Caco-2 (cell line): ENCODE measurements at regions not wholly inside any gene's neighbourhood (a gene's known extent, or its start where the extent isn't known, plus 50 kb on each side); places are given as distances from the start of the nearest gene placed in this dataset.

Source experiments
- BruUV-seq: library from RNA; stranded (reverse); fragments of 400-500 nt; replicated peaks from 2 replicates; lab custom pipeline; 2021; lab: Mats Ljungman, UMichigan
- CTCF ChIA-PET: fragments of 300-600 bp; sonication (Branson Sonifier 250); formaldehyde crosslinking; loops from one replicate; lab custom pipeline; 2022; ENCODE audit warnings: antibody characterized with exemption; lab: Charles Lee
- POLR2A ChIA-PET: fragments of 300-600 bp; sonication (Branson Sonifier 250); formaldehyde crosslinking; loops from one replicate; lab custom pipeline; 2022; ENCODE audit warnings: antibody characterized with exemption; lab: Charles Lee
- DNase-seq, 2 experiments: peaks; one replicate each; pipeline versions ENCODE4 v3.0.0 to v3.0.0-alpha.2; 2020 to 2022
- H3K27me3 ChIP-seq: replicated peaks from 2 replicates; pipeline ENCODE4 v1.6.0; 2011; ENCODE audit warnings: low read length; ENCODE audit not compliant: control insufficient read depth, insufficient read depth
- H3K36me3 ChIP-seq: 2 replicates; pipeline ENCODE4 v1.5.1; 2011; ENCODE audit warnings: low read length; ENCODE audit not compliant: control insufficient read depth, insufficient read depth
- H3K4me1 ChIP-seq: fragments of 250-450 bp; sonication (Bioruptor Pico); 2 replicates; pipeline ENCODE4 v1.5.1; 2020; ENCODE audit warnings: mild to moderate bottlenecking
- H3K4me3 ChIP-seq: 2 replicates; pipeline ENCODE4 v1.5.1; 2011; ENCODE audit warnings: low read depth, mild to moderate bottlenecking, control low read depth, low read length
- H3K9me3 ChIP-seq: fragments of 250-450 bp; sonication (Bioruptor Pico); 2 replicates; pipeline ENCODE4 v1.5.1; 2020; ENCODE audit warnings: mild to moderate bottlenecking, moderate library complexity
- H3K27ac Mint-ChIP-seq: one replicate; pipeline ENCODE4 v1.8.0; 2022; ENCODE audit warnings: mixed read lengths; ENCODE audit not compliant: unreplicated experiment
- H3K27me3 Mint-ChIP-seq: one replicate; pipeline ENCODE4 v1.8.0; 2022; ENCODE audit warnings: mixed read lengths; ENCODE audit not compliant: insufficient read depth, unreplicated experiment
- H3K36me3 Mint-ChIP-seq: one replicate; pipeline ENCODE4 v1.8.0; 2022; ENCODE audit warnings: mild to moderate bottlenecking, mixed read lengths; ENCODE audit not compliant: insufficient read depth, unreplicated experiment
- H3K4me1 Mint-ChIP-seq: one replicate; pipeline ENCODE4 v1.8.0; 2022; ENCODE audit warnings: low read depth, mixed read lengths; ENCODE audit not compliant: unreplicated experiment
- H3K4me3 Mint-ChIP-seq: one replicate; pipeline ENCODE4 v1.8.0; 2022; ENCODE audit warnings: mild to moderate bottlenecking, moderate library complexity, mixed read lengths; ENCODE audit not compliant: unreplicated experiment
- H3K9me3 Mint-ChIP-seq: one replicate; pipeline ENCODE4 v1.8.0; 2022; ENCODE audit warnings: mixed read lengths; ENCODE audit not compliant: unreplicated experiment
- CTCF ChIP-seq, 2 experiments: fragments of 200-600 bp in 1 of 2; IDR thresholded peaks; 1 replicate in 1 of 2; 2 replicates in 1 of 2; pipeline versions ENCODE4 v1.5.1 to v1.8.0; 2011 to 2022; ENCODE audit warnings: antibody characterized with exemption in 1 of 2, control low read depth in 1 of 2, inconsistent platforms in 1 of 2, low read depth in 1 of 2, low read length in 1 of 2, mild to moderate bottlenecking in 1 of 2, moderate library complexity in 1 of 2; ENCODE audit not compliant: insufficient read depth in 1 of 2, severe bottlenecking in 1 of 2, unreplicated experiment in 1 of 2
- intact Hi-C: fragments of 100-400 bp; cut with micrococcal nuclease; formaldehyde crosslinking; loops from one replicate; pipeline ENCODE4 v1.10.0; 2022; ENCODE audit not compliant: unreplicated experiment

DNA sequence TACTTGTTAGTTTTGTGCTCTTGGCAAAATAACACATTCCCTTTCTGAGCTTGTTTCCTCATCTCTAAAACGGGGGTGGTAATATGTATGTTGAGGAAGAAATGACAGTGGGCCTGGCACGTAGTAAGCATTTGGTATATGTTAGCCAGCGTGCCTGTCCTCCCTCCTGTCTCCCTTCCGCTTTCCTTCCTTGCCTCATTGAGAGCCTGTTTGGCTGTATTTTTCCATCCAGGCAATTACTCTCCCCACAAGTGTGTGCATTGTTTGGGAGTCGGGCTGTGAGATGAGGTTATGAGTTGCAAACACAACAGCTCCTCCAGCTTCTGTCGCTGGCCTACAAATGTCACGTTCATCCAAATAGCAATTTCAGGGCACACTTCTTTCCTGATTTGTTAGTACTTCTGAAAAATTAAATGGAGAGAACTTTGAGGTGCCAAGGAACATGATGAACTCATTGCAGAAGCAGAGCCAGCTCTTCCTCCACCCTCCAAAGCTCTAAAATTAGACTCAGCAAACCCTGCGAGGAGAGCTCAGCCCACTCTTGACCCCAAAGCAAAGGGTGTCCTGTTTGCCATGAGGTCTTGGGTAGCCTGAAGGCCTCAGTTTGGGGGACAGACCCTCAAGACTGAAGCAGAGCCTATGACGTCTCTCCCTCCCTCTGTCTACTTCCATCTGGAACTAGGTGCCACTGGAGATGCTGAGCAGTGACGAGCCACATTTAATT, 50.7 kb upstream of the TOX2 start:
- POLR2A ChIA-PET: no interaction called here
- no peaks in the 10 kb centered on the region for H3K4me1 Mint-ChIP-seq
- no peaks in the 10 kb centered on the region for H3K4me1 ChIP-seq
- H3K27me3 ChIP-seq: no peaks in the 10 kb centered on the region
- BruUV-seq: no TSS peak
- H3K4me3 ChIP-seq: no peak overlapping the region
- CTCF ChIA-PET: interaction anchor here (1.2 kb wide), 1 partner anchor 24 kb away, joined by 3 read pairs; no protein-coding TSS in a partner anchor
- peaks cover 14% of the 10 kb centered on the region for H3K27me3 Mint-ChIP-seq
- H3K9me3 Mint-ChIP-seq: no peaks in the 10 kb centered on the region
- no peak for TF ChIP-seq CTCF (IDR thresholded peaks at IDR 0.05; ENCODE audit: insufficient read depth in 1 of 2, low read depth in 1 of 2, low read length in 1 of 2, severe bottlenecking in 1 of 2, unreplicated experiment in 1 of 2)
- H3K36me3 ChIP-seq: no peaks in the 10 kb centered on the region
- intact Hi-C loops: no loop called here
- no peak for DNase-seq
- no peaks in the 10 kb centered on the region for H3K9me3 ChIP-seq
- no peaks in the 10 kb centered on the region for H3K36me3 Mint-ChIP-seq
- H3K27ac Mint-ChIP-seq: no peak overlapping the region
- H3K4me3 Mint-ChIP-seq: no peak overlapping the region

DNA sequence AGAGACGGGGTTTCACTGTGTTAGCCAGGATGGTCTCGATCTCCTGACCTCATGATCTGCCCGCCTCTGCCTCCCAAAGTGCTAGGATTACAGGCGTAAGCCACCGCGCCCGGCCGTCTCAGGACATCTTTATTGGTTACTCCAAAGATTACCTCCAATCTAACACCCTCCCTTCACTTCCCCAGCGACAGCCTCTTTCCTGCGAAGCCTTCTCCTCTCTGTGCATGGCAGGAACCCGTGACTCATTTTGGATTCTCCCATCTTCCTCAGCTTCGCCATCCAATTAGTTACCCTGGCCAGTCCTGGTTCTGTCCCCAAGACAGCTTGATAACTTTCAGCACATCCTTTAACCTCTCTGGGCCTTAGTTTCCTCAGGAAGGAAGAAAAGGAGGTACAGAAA, 51.3 kb upstream of the TOX2 start:
- Histone ChIP-seq H3K27me3 (no peaks in the 10 kb centered on the region), H3K4me1 (no peaks in the 10 kb centered on the region), H3K4me3 (no peak overlapping the region), H3K9me3 (no peaks in the 10 kb centered on the region), H3K36me3 (no peaks in the 10 kb centered on the region)
- BruUV-seq: no TSS peak
- Mint-ChIP-seq H3K27ac (no peak overlapping the region), H3K27me3 (peaks cover 14% of the 10 kb centered on the region), H3K9me3 (no peaks in the 10 kb centered on the region), H3K4me1 (no peaks in the 10 kb centered on the region), H3K36me3 (no peaks in the 10 kb centered on the region), H3K4me3 (no peak overlapping the region)
- DNase-seq: no peak
- ChIA-PET POLR2A (no interaction called here), CTCF (interaction anchor here (1.2 kb wide), 1 partner anchor 24 kb away, joined by 3 read pairs; no protein-coding TSS in a partner anchor)
- intact Hi-C loops: no loop called here
- no peak for TF ChIP-seq CTCF (IDR thresholded peaks at IDR 0.05; ENCODE audit: insufficient read depth in 1 of 2, low read depth in 1 of 2, low read length in 1 of 2, severe bottlenecking in 1 of 2, unreplicated experiment in 1 of 2)

GRCh38 chr20:43862438-43862837, 52.2 kb upstream of the TOX2 start:
- Mint-ChIP-seq H3K27ac (no peak overlapping the region), H3K4me3 (no peak overlapping the region), H3K9me3 (no peaks in the 10 kb centered on the region), H3K36me3 (no peaks in the 10 kb centered on the region), H3K27me3 (peaks cover 19% of the 10 kb centered on the region), H3K4me1 (no peaks in the 10 kb centered on the region)
- TF ChIP-seq CTCF (IDR thresholded peaks at IDR 0.05; ENCODE audit: insufficient read depth in 1 of 2, low read depth in 1 of 2, low read length in 1 of 2, severe bottlenecking in 1 of 2, unreplicated experiment in 1 of 2): no peak
- Histone ChIP-seq H3K4me3 (no peak overlapping the region), H3K27me3 (no peaks in the 10 kb centered on the region), H3K9me3 (no peaks in the 10 kb centered on the region), H3K4me1 (no peaks in the 10 kb centered on the region), H3K36me3 (no peaks in the 10 kb centered on the region)
- intact Hi-C loops: no loop called here
- no peak for DNase-seq
- ChIA-PET CTCF (no interaction called here), POLR2A (no interaction called here)
- no TSS peak for BruUV-seq
